ENCODE measurements at regions not wholly inside any gene's neighbourhood (a gene's known extent, or its start where the extent isn't known, plus 50 kb on each side); places are given as distances from the start of the nearest gene placed in this dataset.

GRCh38 chr22:19607192-19608002 is 83.2 kb upstream of the CLDN5 start (continued):
- TF ChIP-seq, protein P1, sequence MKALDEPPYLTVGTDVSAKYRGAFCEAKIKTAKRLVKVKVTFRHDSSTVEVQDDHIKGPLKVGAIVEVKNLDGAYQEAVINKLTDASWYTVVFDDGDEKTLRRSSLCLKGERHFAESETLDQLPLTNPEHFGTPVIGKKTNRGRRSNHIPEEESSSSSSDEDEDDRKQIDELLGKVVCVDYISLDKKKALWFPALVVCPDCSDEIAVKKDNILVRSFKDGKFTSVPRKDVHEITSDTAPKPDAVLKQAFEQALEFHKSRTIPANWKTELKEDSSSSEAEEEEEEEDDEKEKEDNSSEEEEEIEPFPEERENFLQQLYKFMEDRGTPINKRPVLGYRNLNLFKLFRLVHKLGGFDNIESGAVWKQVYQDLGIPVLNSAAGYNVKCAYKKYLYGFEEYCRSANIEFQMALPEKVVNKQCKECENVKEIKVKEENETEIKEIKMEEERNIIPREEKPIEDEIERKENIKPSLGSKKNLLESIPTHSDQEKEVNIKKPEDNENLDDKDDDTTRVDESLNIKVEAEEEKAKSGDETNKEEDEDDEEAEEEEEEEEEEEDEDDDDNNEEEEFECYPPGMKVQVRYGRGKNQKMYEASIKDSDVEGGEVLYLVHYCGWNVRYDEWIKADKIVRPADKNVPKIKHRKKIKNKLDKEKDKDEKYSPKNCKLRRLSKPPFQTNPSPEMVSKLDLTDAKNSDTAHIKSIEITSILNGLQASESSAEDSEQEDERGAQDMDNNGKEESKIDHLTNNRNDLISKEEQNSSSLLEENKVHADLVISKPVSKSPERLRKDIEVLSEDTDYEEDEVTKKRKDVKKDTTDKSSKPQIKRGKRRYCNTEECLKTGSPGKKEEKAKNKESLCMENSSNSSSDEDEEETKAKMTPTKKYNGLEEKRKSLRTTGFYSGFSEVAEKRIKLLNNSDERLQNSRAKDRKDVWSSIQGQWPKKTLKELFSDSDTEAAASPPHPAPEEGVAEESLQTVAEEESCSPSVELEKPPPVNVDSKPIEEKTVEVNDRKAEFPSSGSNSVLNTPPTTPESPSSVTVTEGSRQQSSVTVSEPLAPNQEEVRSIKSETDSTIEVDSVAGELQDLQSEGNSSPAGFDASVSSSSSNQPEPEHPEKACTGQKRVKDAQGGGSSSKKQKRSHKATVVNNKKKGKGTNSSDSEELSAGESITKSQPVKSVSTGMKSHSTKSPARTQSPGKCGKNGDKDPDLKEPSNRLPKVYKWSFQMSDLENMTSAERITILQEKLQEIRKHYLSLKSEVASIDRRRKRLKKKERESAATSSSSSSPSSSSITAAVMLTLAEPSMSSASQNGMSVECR (CRISPR knock-in tag; IDR thresholded peaks at IDR 0.05), result 0 out of 2 replicates have a peak, but pooled peaks have one; percentile 45
- TF ChIP-seq SRSF9 (IDR thresholded peaks at IDR 0.05; ENCODE audit: borderline replicate concordance, low read depth, low read length) (no peak), SAFB (IDR thresholded peaks at IDR 0.05; ENCODE audit: borderline replicate concordance, low read depth, low read length) (no peak), BRD9 (IDR thresholded peaks at IDR 0.05; ENCODE audit: low read depth, partially characterized antibody) (no peak), TGIF2 (CRISPR knock-in tag; IDR thresholded peaks at IDR 0.05) (no peak), MBD1 (CRISPR knock-in tag; IDR thresholded peaks at IDR 0.05) (no peak), E2F3 (CRISPR knock-in tag; IDR thresholded peaks at IDR 0.05) (no peak), E2F1 (CRISPR knock-in tag; IDR thresholded peaks at IDR 0.05) (no peak), MYNN (IDR thresholded peaks at IDR 0.05) (no peak), MYNN (CRISPR knock-in tag; IDR thresholded peaks at IDR 0.05) (no peak), CTCFL (IDR thresholded peaks at IDR 0.05; ENCODE audit: borderline replicate concordance, insufficient read depth, low read depth, low read length, poor library complexity, severe bottlenecking) (no peak), RFX5 (IDR thresholded peaks at IDR 0.05; ENCODE audit: low read depth, low read length) (no peak), ARID2 (IDR thresholded peaks at IDR 0.05) (no peak)
- TF ChIP-seq, protein P2, sequence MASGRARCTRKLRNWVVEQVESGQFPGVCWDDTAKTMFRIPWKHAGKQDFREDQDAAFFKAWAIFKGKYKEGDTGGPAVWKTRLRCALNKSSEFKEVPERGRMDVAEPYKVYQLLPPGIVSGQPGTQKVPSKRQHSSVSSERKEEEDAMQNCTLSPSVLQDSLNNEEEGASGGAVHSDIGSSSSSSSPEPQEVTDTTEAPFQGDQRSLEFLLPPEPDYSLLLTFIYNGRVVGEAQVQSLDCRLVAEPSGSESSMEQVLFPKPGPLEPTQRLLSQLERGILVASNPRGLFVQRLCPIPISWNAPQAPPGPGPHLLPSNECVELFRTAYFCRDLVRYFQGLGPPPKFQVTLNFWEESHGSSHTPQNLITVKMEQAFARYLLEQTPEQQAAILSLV (tag; IDR thresholded peaks at IDR 0.05), result no peak
